K562 (cell line): ENCODE measurements at regions not wholly inside any gene's neighbourhood (a gene's known extent, or its start where the extent isn't known, plus 50 kb on each side); places are given as distances from the start of the nearest gene placed in this dataset.

ENCODE experiments used
- ATAC-seq: fragments of 200-7000 bp; cut with Tn5 transposase; 3 replicates; pipeline ENCODE4 v1.9.1; 2020; ENCODE audit warnings: moderate library complexity
- BruUV-seq: library from RNA; stranded (reverse); fragments of 400-500 nt; replicated peaks from 2 replicates; lab custom pipeline; 2021; lab: Mats Ljungman, UMichigan
- CTCF ChIA-PET: fragments of 300-600 bp; formaldehyde crosslinking; extraction: SDS; loops from one replicate; lab custom pipeline; 2021; ENCODE audit warnings: low intra/inter-chr PET ratio; lab: Yijun Ruan, JAX
- POLR2A ChIA-PET: fragments of 300-600, 350-650 bp; sonication (Branson Sonifier 250); formaldehyde crosslinking; extraction: SDS; loops from one replicate; lab custom pipeline; 2021; ENCODE audit warnings: antibody characterized with exemption, inconsistent platforms; lab: Yijun Ruan, JAX
- DNase-seq, 4 experiments: peaks; one replicate each; pipeline versions ENCODE4 v3.0.0 to v3.0.0-alpha.2; 2011 to 2018; ENCODE audit warnings: low spot score in 3 of 4, mixed read lengths in 3 of 4; ENCODE audit errors: extremely low read depth in 1 of 4
- FAIRE-seq: peaks from 2 replicates; lab custom pipeline; 2011; peaks lifted over from hg19 to GRCh38; lab: Jason Lieb, UNC
- H2AFZ ChIP-seq: 2 replicates; pipeline ENCODE4 v1.6.0; 2011; ENCODE audit warnings: low read depth, low read length, control low read depth, inconsistent platforms
- H3K27ac ChIP-seq: fragments of 200-600 bp; 3 replicates; pipeline ENCODE4 v1.8.0; 2011; ENCODE audit warnings: low read depth, mild to moderate bottlenecking, control low read depth, inconsistent platforms, low read length, moderate library complexity, mixed read lengths; ENCODE audit errors: extremely low read depth
- H3K27me3 ChIP-seq, 2 experiments: fragments of 300-600 bp in 1 of 2; 2 replicates in 1 of 2; 3 replicates in 1 of 2; pipeline versions ENCODE4 v1.6.0 to v1.8.0; 2011; ENCODE audit warnings: inconsistent platforms in 2 of 2, low read length in 2 of 2, mild to moderate bottlenecking in 1 of 2, mixed read lengths in 1 of 2, moderate library complexity in 1 of 2; ENCODE audit not compliant: control insufficient read depth in 2 of 2, insufficient read depth in 2 of 2
- H3K36me3 ChIP-seq: fragments of 300-600 bp; 3 replicates; pipeline ENCODE4 v1.8.0; 2011; ENCODE audit warnings: mild to moderate bottlenecking, low read length, inconsistent platforms; ENCODE audit not compliant: control insufficient read depth, insufficient read depth
- H3K4me1 ChIP-seq, 2 experiments: fragments of 200-600 bp in 1 of 2; replicated peaks in 1 of 2; 2 replicates in 1 of 2; 3 replicates in 1 of 2; pipeline versions ENCODE4 v1.5.1 to v1.8.0; 2011; ENCODE audit warnings: inconsistent platforms in 2 of 2, low read length in 2 of 2, mild to moderate bottlenecking in 1 of 2, mixed read lengths in 1 of 2, moderate library complexity in 1 of 2; ENCODE audit not compliant: control insufficient read depth in 2 of 2, insufficient read depth in 2 of 2
- H3K4me2 ChIP-seq: 2 replicates; pipeline ENCODE4 v1.6.1; 2011; ENCODE audit warnings: low read length, control low read depth, inconsistent platforms, mixed read lengths; ENCODE audit not compliant: insufficient read depth
- H3K4me3 ChIP-seq: fragments of 200-600 bp; sonication (generic), shearing (Covaris generic); 2 replicates; pipeline ENCODE4 v1.5.1; 2016; ENCODE audit warnings: control low read depth, inconsistent platforms
- H3K79me2 ChIP-seq: fragments of 200-600 bp; 3 replicates; pipeline ENCODE4 v1.8.0; 2011; ENCODE audit warnings: low read length, inconsistent platforms; ENCODE audit not compliant: control insufficient read depth, insufficient read depth
- H3K9ac ChIP-seq, 2 experiments: 2 replicates each; pipeline versions ENCODE4 v1.6.0 to v1.6.1; 2011; ENCODE audit warnings: low read depth in 2 of 2, low read length in 2 of 2, control low read depth in 1 of 2, inconsistent platforms in 1 of 2, mild to moderate bottlenecking in 1 of 2, mixed read lengths in 1 of 2; ENCODE audit not compliant: insufficient read depth in 1 of 2
- H3K9me1 ChIP-seq: one replicate; pipeline ENCODE4 v1.6.0; 2011; ENCODE audit warnings: inconsistent platforms, mild to moderate bottlenecking, low read length, moderate library complexity; ENCODE audit not compliant: control insufficient read depth, insufficient read depth
- H3K9me3 ChIP-seq: replicated peaks from 2 replicates; pipeline ENCODE4 v1.5.1; 2011; ENCODE audit warnings: low read depth, low read length, inconsistent platforms; ENCODE audit not compliant: control insufficient read depth, insufficient read depth
- H4K20me1 ChIP-seq: replicated peaks from 2 replicates; pipeline ENCODE4 v1.6.1; 2011; ENCODE audit warnings: low read length, inconsistent platforms, mixed read lengths; ENCODE audit not compliant: control insufficient read depth, insufficient read depth
- AFF1 ChIP-seq, 2 experiments: fragments of 450-650 bp; IDR thresholded peaks; 2 replicates each; pipeline ENCODE4 v1.6.1; 2018; ENCODE audit warnings: mild to moderate bottlenecking in 2 of 2, low read depth in 1 of 2; ENCODE audit not compliant: partially characterized antibody in 2 of 2
- ETV5 ChIP-seq: sonication (generic); formaldehyde crosslinking; IDR thresholded peaks from 2 replicates; pipeline ENCODE4 v1.4.0; 2020; ENCODE audit warnings: low read depth, mild to moderate bottlenecking, missing genetic modification reagents
- PKNOX1 ChIP-seq: fragments of 450-650 bp; IDR thresholded peaks from 2 replicates; pipeline ENCODE4 v1.6.1; 2016
- RBM15 ChIP-seq: fragments of 200-400 bp; formaldehyde crosslinking; IDR thresholded peaks from 2 replicates; pipeline ENCODE4 v1.6.1; 2018; ENCODE audit warnings: mild to moderate bottlenecking, low read length, moderate library complexity; ENCODE audit not compliant: insufficient read depth
- RFX7 ChIP-seq: fragments of 250-450 bp; sonication (Bioruptor Pico); IDR thresholded peaks from 2 replicates; pipeline ENCODE4 v1.5.1; 2021; ENCODE audit warnings: mild to moderate bottlenecking
- SP1 ChIP-seq: sonication (generic); formaldehyde crosslinking; IDR thresholded peaks from 2 replicates; pipeline ENCODE4 v1.8.1; 2022; ENCODE audit warnings: mild to moderate bottlenecking, missing genetic modification reagents
- SRSF3 ChIP-seq: fragments of 200-400 bp; formaldehyde crosslinking; IDR thresholded peaks from 2 replicates; pipeline ENCODE4 v1.6.1; 2016; ENCODE audit warnings: mild to moderate bottlenecking, low read length, moderate library complexity; ENCODE audit not compliant: insufficient read depth
- TBL1XR1 ChIP-seq, 2 experiments: IDR thresholded peaks; 2 replicates each; pipeline ENCODE4 v1.6.1; 2012; ENCODE audit warnings: improper control_type of control experiment in 2 of 2, low read length in 2 of 2, mild to moderate bottlenecking in 1 of 2
- ZNF124 ChIP-seq: sonication (generic); formaldehyde crosslinking; IDR thresholded peaks from 2 replicates; pipeline ENCODE4 v1.8.1; 2022; ENCODE audit warnings: missing genetic modification reagents
- ZNF174 ChIP-seq: fragments of 250-450 bp; sonication (Bioruptor Pico); IDR thresholded peaks from 2 replicates; pipeline ENCODE4 v1.4.0; 2020; ENCODE audit warnings: mild to moderate bottlenecking
- WGBS: fragments of 100-300 bp; shearing (Covaris generic); methylation state at CpG from one replicate; pipeline ENCODE4 v1.1.6; 2016; ENCODE audit warnings: low coverage, mixed read lengths; ENCODE audit not compliant: insufficient coverage; ENCODE audit errors: missing lambda C conversion rate; 5-methylcytosine and 5-hydroxymethylcytosine counted together
- in situ Hi-C: fragments of 300-500 bp; cut with MboI; formaldehyde crosslinking; loops from 4 replicates; pipeline ENCODE4 v1.15.0; 2018; ENCODE audit warnings: inconsistent platforms, mixed read lengths
- intact Hi-C: fragments of 100-400 bp; cut with micrococcal nuclease; formaldehyde crosslinking; loops from 2 replicates; pipeline ENCODE4 v1.14.2; 2022

GRCh38 chr5:61737964-61738340 is 405.9 kb downstream of the ZSWIM6 start:
- DNase-seq = no peak
- ChIA-PET CTCF (no interaction called here), POLR2A (no interaction called here)
- no TSS peak for BruUV-seq
- Histone ChIP-seq H3K4me2 (no peak overlapping the region), H3K27ac (no peak overlapping the region), H3K79me2 (no peaks in the 10 kb centered on the region), H3K36me3 (no peaks in the 10 kb centered on the region), H2AFZ (no peak overlapping the region), H3K9me1 (no peaks in the 10 kb centered on the region), H3K9ac (no peak overlapping the region), H3K9me3 (no peaks in the 10 kb centered on the region), H3K4me3 (no peak overlapping the region), H3K4me1 (no peaks in the 10 kb centered on the region), H3K27me3 (0 out of 5 replicates have a peak, but pooled peaks cover 0 to 9% of the 10 kb centered on the region in 2 experiments), H4K20me1 (no peaks in the 10 kb centered on the region)
- intact Hi-C loops = no loop called here
- in situ Hi-C loops = no loop called here
- 0% methylated on average over 4 of the region's 4 CpGs for WGBS
- no peak for FAIRE-seq
- TF ChIP-seq TBL1XR1 (IDR thresholded peaks at IDR 0.05; ENCODE audit: low read length in 2 of 2) (no peak), RBM15 (no peak), SP1 (CRISPR knock-in tag) (no peak), ZNF174 (CRISPR knock-in tag) (no peak), ETV5 (CRISPR knock-in tag) (no peak), ZNF124 (CRISPR knock-in tag) (no peak), SRSF3 (no peak), AFF1 (IDR thresholded peaks at IDR 0.05; ENCODE audit: low read depth in 1 of 2, partially characterized antibody in 2 of 2) (no peak), PKNOX1 (no peak), RFX7 (CRISPR knock-in tag) (no peak)
- no peak for ATAC-seq
